ENCODE measurements at regions not wholly inside any gene's neighbourhood (a gene's known extent, or its start where the extent isn't known, plus 50 kb on each side); places are given as distances from the start of the nearest gene placed in this dataset.

GRCh38 chr4:138028923-138029322, 213.2 kb downstream of the SLC7A11 start:
- no peak for DNase-seq (ENCODE audit: low read depth in 3 of 3)

DNA sequence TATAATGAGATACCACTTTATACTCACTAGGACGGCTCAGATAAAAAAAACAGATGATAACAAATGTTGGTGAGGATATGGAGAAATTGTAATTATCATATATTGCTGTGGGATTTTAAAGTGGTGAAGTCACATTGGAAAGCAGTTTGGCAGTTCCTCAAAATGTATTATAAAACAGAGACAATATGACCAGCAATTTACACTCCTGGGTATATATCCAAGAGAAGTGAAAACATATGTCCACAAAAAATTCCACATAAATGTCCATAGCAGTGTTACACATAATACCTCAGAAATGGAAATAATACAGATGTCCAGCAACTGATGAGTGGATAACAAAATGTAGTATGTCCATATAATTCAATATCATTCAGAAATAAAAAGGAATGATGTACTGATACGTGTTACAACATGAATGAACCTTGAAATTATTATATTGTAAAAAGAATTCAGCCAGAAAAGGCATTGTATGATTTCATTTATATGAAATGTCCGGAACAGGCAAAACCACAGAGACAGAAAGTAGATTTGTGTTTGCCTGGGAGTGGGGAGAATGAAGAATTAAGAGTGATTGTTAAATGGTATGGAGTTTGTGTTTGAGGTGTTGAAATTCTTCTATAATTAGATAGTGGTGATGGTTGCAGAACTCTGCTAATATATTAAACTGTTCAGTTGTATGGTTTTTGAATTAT, 220.9 kb downstream of the SLC7A11 start:
- no peak for DNase-seq (ENCODE audit: low read depth in 3 of 3)

GRCh38 chr4:138014590-138015288, 227.4 kb downstream of the SLC7A11 start:
- no peak for DNase-seq (ENCODE audit: low read depth in 3 of 3)

GRCh38 chr4:138013625-138014024, 228.5 kb downstream of the SLC7A11 start:
- DNase-seq (ENCODE audit: low read depth in 3 of 3): no peak

GRCh38 chr4:138010639-138011038, 231.5 kb downstream of the SLC7A11 start:
- no peak for DNase-seq (ENCODE audit: low read depth in 3 of 3)

DNA sequence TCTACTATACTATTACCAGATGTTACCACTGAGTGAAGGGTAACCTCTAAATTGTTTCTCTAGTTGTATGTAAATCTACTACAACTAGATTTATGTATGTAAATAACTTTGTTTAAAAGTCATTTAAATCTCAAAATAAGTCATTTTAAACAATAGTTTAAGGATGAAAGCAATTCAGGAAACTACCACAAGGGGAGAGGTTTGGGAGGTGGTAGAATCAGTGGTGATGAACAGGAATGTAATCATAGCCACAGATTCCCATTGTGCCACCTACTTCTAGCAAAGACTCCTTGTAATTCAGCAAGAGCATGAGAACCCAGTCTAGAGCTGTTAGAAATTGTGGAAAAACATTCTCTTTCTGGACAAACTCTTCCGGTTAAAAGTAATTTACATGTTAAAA, 234.6 kb downstream of the SLC7A11 start:
- no peak for DNase-seq (ENCODE audit: low read depth in 3 of 3)

GRCh38 chr4:138005486-138005885, 236.7 kb downstream of the SLC7A11 start:
- no peak for DNase-seq (ENCODE audit: low read depth in 3 of 3)

DNA sequence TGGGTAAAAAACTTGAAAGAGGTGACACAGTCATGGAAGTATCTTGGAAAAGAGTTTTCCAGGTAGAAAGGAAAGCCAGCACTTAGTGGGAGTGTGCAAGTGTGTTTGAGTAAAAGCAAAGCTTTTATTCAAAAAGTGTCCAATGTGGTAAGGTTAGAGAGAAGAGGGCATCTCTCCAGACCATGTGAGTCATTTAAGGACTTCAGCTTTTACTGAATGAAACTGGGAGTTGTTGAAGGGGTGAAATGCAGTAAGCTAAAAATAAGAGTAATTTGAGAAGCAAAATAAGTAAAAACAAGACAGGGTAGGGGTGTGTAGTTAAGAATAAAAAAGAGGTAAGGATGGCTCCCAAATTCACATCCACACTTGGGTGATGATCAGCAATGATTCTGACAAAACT, 238.9 kb downstream of the SLC7A11 start:
- no peak for DNase-seq (ENCODE audit: low read depth in 3 of 3)

DNA sequence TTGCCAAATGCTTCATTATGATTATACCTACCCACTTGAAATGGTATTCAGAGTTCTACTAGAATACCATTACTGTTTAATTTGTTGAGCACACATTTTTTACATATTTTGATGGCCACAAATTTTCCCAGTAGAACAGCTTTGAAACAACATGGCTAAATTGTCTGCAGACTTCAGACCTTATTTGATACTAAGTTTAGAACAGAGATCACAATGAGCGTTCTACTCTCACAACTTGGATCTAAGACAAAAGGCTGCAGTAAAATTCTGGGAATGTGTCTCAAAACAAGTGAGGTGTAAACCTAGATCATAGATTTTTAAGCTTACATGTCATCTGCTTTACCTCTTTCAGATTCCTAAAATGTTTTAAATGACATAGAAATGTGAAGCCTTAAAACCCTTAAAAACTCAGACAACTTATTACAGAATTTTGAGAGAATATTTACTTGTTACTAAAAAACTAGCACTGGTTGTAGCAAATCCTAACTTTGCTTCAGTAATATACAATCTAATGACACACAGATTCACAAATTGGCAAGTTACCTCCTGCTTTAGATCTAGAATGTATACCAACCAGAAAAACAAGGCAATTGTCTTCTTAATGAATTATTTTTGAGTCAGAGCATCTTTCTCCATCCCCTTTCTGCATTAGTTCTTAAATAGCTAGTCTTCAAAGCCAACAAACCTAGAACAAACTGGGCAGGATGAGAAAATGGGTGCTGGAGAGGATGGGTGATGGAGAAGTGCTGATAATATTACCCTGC, 243.3 kb downstream of the SLC7A11 start:
- DNase-seq (ENCODE audit: low read depth in 3 of 3): no peak

DNA sequence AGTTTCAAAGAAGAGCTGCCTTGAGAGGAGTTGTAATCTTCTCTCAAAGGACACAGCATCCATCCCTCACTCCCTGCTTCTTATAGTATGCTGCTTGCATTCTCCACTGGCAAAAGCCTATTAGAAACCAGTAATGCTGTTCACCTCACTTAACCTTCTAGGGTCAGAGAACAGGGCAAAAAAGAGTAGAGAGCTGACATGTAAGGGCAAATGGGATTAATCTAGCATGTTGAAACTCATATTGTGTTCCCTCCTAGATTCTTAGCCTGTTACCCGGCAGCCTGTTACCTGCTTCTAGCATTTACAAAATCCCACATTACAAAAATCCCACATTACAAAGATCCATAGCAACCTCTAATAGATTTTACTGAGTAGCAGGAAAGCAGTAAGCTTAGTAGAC, 244.7 kb downstream of the SLC7A11 start:
- no peak for DNase-seq (ENCODE audit: low read depth in 3 of 3)

- no peak for DNase-seq (ENCODE audit: low read depth in 3 of 3)
Measured at GRCh38 chr4:137994853-137995252, 247.3 kb downstream of the SLC7A11 start.

- DNase-seq (ENCODE audit: low read depth in 3 of 3): no peak
Measured at GRCh38 chr4:137993232-137993631, 248.9 kb downstream of the SLC7A11 start.

- no peak for DNase-seq (ENCODE audit: low read depth in 3 of 3)
Measured at GRCh38 chr4:137981277-137981676, 260.9 kb downstream of the SLC7A11 start.

DNA sequence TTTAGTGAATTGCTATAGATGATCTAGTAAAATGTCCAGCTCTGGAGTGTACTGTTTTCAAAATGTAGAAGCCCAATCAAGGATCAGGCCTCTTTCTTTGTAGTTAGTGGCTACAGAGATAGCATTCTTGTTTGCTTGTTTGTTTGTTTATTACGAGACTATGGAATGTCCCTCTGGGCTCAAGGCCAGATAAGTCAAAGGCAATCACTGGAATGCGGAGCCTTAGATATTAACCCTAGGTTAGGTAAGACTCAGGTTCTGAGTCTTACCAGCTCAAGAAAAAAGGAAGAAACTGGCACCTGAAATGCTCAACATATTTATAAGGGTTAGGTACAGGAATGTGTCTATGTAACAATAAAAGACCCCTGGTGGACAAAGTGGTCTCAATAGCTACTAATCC, 261.5 kb downstream of the SLC7A11 start:
- DNase-seq (ENCODE audit: low read depth in 3 of 3): no peak

DNA sequence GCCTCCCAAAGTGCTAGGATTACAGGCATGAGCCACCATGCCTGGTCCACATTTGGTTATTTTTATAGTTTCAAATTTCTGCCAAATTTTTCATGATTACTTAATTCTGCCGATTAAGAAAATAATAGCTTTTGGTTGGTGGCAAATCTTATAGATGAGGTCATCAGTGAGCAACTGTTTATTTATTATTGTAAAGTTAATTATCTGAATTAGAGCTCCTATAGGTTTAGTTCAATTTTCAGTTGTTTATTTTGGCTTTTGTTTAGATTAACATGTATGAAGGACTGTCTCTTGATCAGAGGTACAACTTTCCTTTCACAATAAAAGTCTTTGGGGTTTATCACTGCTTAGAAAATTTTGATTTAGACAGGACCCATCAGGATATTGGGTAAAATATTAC, 262.2 kb downstream of the SLC7A11 start:
- no peak for DNase-seq (ENCODE audit: low read depth in 3 of 3)

DNA sequence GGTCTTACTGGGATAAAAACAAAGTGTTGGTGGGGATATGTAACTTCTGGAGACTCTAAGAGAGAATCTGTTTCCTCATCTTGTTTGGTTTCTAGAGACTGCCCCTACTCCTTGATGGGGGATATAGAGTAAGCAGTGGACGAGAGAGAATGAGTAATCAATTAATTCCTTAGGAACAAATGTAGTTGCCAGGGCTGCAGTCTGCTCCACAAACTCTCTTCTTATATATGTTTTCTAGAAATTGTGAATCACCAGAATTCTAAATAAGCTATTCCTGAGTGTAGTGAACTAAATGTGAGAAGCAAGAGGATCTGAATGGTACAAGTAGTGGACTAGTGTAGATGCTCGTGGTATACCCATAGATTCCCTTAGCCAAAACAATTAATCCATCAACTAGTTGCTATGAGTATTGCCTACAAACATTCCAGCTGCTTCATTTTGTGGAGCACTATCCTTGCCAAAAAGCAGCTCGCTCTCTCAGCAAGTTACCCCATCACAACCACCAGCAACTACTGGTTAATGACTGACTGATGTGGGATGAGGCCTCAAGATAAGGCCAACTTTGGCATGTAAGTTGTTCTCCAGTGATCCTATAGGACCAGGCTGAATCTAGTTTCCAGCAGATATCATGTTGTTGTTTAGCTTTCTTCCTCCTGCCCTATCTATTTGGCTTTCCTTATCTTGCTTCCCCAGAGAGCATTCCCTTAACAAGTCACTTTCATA, 273.0 kb downstream of the SLC7A11 start:
- DNase-seq (ENCODE audit: low read depth in 3 of 3): no peak

- DNase-seq (ENCODE audit: low read depth in 3 of 3): no peak
Measured at GRCh38 chr4:137967480-137968190, 274.5 kb downstream of the SLC7A11 start.

DNA sequence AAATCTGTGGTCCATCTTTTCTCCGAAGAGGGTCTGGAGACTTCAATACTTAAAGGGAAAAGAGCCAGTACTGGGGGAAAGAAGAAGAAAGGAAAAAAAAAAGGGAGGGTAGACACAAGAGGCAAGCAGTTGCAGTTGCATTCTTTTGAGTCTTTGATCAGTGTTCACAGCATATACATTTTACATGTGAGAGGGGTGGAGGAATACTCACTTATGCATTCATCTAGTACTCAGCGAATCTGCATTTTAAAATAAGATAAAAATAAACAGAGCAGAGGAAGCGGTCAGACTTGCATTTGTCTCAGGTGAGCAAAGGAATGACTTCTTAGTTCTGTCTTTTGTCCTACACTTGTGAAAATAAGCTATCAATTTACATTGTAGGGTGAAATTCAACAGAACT, 275.6 kb downstream of the SLC7A11 start:
- DNase-seq (ENCODE audit: low read depth in 3 of 3): no peak

DNA sequence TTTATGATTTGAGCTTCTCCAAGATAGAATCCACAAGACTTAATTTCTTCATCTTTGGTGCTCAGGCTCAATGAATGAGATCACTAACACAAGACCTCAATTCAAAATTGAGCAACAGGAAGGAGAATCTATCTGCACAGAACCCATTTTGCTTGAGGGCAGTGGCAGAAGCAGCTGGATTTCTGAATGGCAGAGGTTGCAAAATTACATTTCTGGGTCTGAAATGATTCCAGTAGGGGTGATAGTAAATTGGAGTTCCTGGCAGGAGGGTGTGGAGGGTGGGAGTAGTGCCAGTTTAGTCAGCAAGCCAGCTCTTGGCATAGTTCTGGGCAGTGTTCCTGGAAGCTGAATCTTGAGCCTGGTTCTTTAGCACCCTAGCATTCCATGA, 281.1 kb downstream of the SLC7A11 start:
- DNase-seq (ENCODE audit: low read depth in 3 of 3): no peak

GRCh38 chr4:137960371-137961050, 281.6 kb downstream of the SLC7A11 start:
- DNase-seq (ENCODE audit: low read depth in 3 of 3): no peak

- no peak for DNase-seq (ENCODE audit: low read depth in 3 of 3)
Measured at GRCh38 chr4:137957806-137958205, 284.3 kb downstream of the SLC7A11 start.
